OCI-LY1 (cell line): ENCODE measurements at regions not wholly inside any gene's neighbourhood (a gene's known extent, or its start where the extent isn't known, plus 50 kb on each side); places are given as distances from the start of the nearest gene placed in this dataset.

Experiments
- H2AFZ ChIP-seq: fragments of 200-600 bp; sonication (generic), shearing (Covaris generic); 2 replicates; pipeline ENCODE4 v1.6.0; 2014; ENCODE audit warnings: antibody characterized with exemption, mild to moderate bottlenecking, low read length
- H3F3A ChIP-seq: fragments of 200-600 bp; sonication (generic), shearing (Covaris generic); 2 replicates; pipeline ENCODE4 v1.6.0; 2014; ENCODE audit warnings: mild to moderate bottlenecking, antibody characterized with exemption, low read length, moderate library complexity; ENCODE audit not compliant: insufficient read depth
- H3K27ac ChIP-seq: fragments of 200-600 bp; sonication (generic); 2 replicates; pipeline ENCODE4 v1.5.1; 2014; ENCODE audit warnings: low read length, mixed run types, mild to moderate bottlenecking, low read depth; ENCODE audit not compliant: poor library complexity, severe bottlenecking
- H3K27me3 ChIP-seq: fragments of 200-600 bp; sonication (generic); 2 replicates; pipeline ENCODE4 v1.6.0; 2014; ENCODE audit warnings: antibody characterized with exemption, mild to moderate bottlenecking, low read length, moderate library complexity; ENCODE audit not compliant: insufficient read depth
- H3K36me3 ChIP-seq: fragments of 200-600 bp; sonication (generic); 2 replicates; pipeline ENCODE4 v1.6.1; 2014; ENCODE audit warnings: mild to moderate bottlenecking, antibody characterized with exemption, low read length, moderate library complexity, mixed read lengths; ENCODE audit not compliant: insufficient read depth
- H3K4me1 ChIP-seq: fragments of 200-600 bp; sonication (generic); 2 replicates; pipeline ENCODE4 v1.5.1; 2014; ENCODE audit warnings: mild to moderate bottlenecking, low read length, moderate library complexity; ENCODE audit not compliant: insufficient read depth, severe bottlenecking
- H3K4me2 ChIP-seq: fragments of 200-600 bp; sonication (generic), shearing (Covaris generic); 2 replicates; pipeline ENCODE4 v1.6.1; 2014; ENCODE audit warnings: low read length
- H3K4me3 ChIP-seq: fragments of 200-600 bp; sonication (generic); 2 replicates; pipeline ENCODE4 v1.5.1; 2014; ENCODE audit warnings: low read length, low read depth, mild to moderate bottlenecking, mixed read lengths; ENCODE audit not compliant: poor library complexity, severe bottlenecking
- H3K79me2 ChIP-seq: fragments of 200-600 bp; shearing (Covaris generic); 2 replicates; pipeline ENCODE4 v1.6.1; 2016; ENCODE audit warnings: mixed run types, low read length, mixed read lengths; ENCODE audit not compliant: insufficient read depth
- H3K9ac ChIP-seq: fragments of 200-600 bp; sonication (generic), shearing (Covaris generic); 2 replicates; pipeline ENCODE4 v1.6.1; 2014; ENCODE audit warnings: mild to moderate bottlenecking, low read length, mixed read lengths
- H3K9me2 ChIP-seq: fragments of 200-600 bp; sonication (generic), shearing (Covaris generic); 2 replicates; pipeline ENCODE4 v1.6.1; 2014; ENCODE audit warnings: low read depth, mild to moderate bottlenecking, low read length, mixed read lengths
- H3K9me3 ChIP-seq: fragments of 200-600 bp; shearing (Covaris generic); 2 replicates; pipeline ENCODE4 v1.6.1; 2014; ENCODE audit warnings: low read length, mixed read lengths
- H4K20me1 ChIP-seq: fragments of 200-600 bp; sonication (generic), shearing (Covaris generic); 2 replicates; pipeline ENCODE4 v1.6.0; 2016; ENCODE audit warnings: mild to moderate bottlenecking, low read length; ENCODE audit not compliant: insufficient read depth
- CTCF ChIP-seq: fragments of 200-600 bp; sonication (generic), shearing (Covaris generic); IDR thresholded peaks from 2 replicates; pipeline ENCODE4 v1.5.1; 2017; ENCODE audit warnings: mild to moderate bottlenecking, antibody characterized with exemption, low read length, moderate library complexity, mixed read lengths
- EZH2 ChIP-seq: fragments of 200-600 bp; sonication (generic), shearing (Covaris generic); IDR thresholded peaks from 2 replicates; pipeline ENCODE4 v1.8.0; 2017; ENCODE audit warnings: borderline replicate concordance, mixed run types, mild to moderate bottlenecking, antibody characterized with exemption, low read length, moderate library complexity, mixed read lengths

- Histone ChIP-seq H3K9ac (no peak overlapping the region), H3K36me3 (no peaks in the 10 kb centered on the region), H4K20me1 (no peaks in the 10 kb centered on the region), H3K4me1 (no peaks in the 10 kb centered on the region), H3F3A (no peaks in the 10 kb centered on the region), H3K4me3 (no peak overlapping the region), H3K27me3 (no peaks in the 10 kb centered on the region), H3K9me3 (no peaks in the 10 kb centered on the region), H2AFZ (no peak overlapping the region), H3K9me2 (no peaks in the 10 kb centered on the region), H3K4me2 (no peak overlapping the region), H3K79me2 (no peaks in the 10 kb centered on the region), H3K27ac (no peak overlapping the region)
- no peak for TF ChIP-seq CTCF
- TF ChIP-seq EZH2: no peak
These were observed 69.4 kb upstream of the DSC1 start for GRCh38 chr18:31232013-31232412.

GRCh38 chr18:31232775-31233424 lies 70.2 kb upstream of the DSC1 start:
- no peak overlapping the region for H2AFZ ChIP-seq
- no peaks in the 10 kb centered on the region for H3K36me3 ChIP-seq
- H3K27ac ChIP-seq: no peak overlapping the region
- H3F3A ChIP-seq: no peaks in the 10 kb centered on the region
- H4K20me1 ChIP-seq: no peaks in the 10 kb centered on the region
- no peaks in the 10 kb centered on the region for H3K79me2 ChIP-seq
- no peak overlapping the region for H3K4me2 ChIP-seq
- H3K9me3 ChIP-seq: no peaks in the 10 kb centered on the region
- no peaks in the 10 kb centered on the region for H3K27me3 ChIP-seq
- no peaks in the 10 kb centered on the region for H3K4me1 ChIP-seq
- H3K9me2 ChIP-seq: no peaks in the 10 kb centered on the region
- TF ChIP-seq CTCF (no peak), EZH2 (no peak)
- no peak overlapping the region for H3K4me3 ChIP-seq
- H3K9ac ChIP-seq: no peak overlapping the region

- H3F3A ChIP-seq: no peaks in the 10 kb centered on the region
- H3K4me3 ChIP-seq: no peak overlapping the region
- H3K27ac ChIP-seq: no peak overlapping the region
- no peaks in the 10 kb centered on the region for H3K9me3 ChIP-seq
- no peaks in the 10 kb centered on the region for H3K4me1 ChIP-seq
- no peaks in the 10 kb centered on the region for H3K79me2 ChIP-seq
- no peaks in the 10 kb centered on the region for H3K9me2 ChIP-seq
- H3K36me3 ChIP-seq: no peaks in the 10 kb centered on the region
- no peaks in the 10 kb centered on the region for H4K20me1 ChIP-seq
- H3K9ac ChIP-seq: no peak overlapping the region
- no peak overlapping the region for H3K4me2 ChIP-seq
- H2AFZ ChIP-seq: no peak overlapping the region
- no peak for TF ChIP-seq EZH2
- no peak for TF ChIP-seq CTCF
- H3K27me3 ChIP-seq: no peaks in the 10 kb centered on the region
These were observed 71.1 kb upstream of the DSC1 start for GRCh38 chr18:31233621-31234275.
